GM18858 (cell line): ENCODE measurements at regions not wholly inside any gene's neighbourhood (a gene's known extent, or its start where the extent isn't known, plus 50 kb on each side); places are given as distances from the start of the nearest gene placed in this dataset.
"Not testable (repeated sequence)": the region's sequence is repeated elsewhere in the genome, so short reads cannot be mapped to it uniquely, and the experiment has no call there.

Experiments
- ATAC-seq: cut with Tn5 transposase; IDR thresholded peaks from one replicate; pipeline ENCODE4 v1.9.1; 2021; ENCODE audit not compliant: unreplicated experiment

DNA sequence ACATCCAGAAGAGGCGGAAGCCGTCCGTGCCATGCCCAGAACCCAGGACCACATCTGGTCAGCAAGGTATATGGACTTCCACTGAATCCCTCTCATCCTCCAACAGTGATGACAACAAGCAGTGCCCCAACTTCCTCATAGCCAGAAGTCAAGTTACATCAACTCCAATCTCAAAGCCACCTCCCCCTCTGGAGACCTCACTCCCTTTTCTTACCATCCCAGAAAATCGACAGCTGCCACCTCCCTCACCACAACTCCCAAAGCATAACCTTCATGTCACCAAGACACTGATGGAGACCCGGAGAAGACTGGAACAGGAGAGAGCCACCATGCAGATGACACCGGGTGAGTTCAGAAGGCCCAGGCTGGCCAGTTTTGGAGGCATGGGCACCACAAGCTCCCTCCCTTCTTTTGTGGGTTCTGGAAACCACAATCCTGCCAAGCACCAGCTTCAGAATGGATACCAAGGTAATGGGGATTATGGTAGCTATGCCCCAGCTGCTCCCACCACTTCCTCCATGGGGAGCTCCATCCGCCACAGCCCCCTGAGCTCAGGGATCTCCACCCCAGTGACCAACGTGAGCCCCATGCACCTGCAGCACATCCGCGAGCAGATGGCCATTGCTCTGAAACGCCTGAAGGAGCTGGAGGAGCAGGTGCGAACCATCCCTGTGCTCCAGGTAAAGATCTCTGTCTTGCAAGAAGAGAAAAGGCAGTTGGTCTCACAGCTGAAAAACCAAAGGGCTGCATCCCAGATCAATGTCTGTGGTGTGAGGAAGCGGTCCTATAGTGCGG, 130.3 kb upstream of the DMRT1 start:
- ATAC-seq: no peak

DNA sequence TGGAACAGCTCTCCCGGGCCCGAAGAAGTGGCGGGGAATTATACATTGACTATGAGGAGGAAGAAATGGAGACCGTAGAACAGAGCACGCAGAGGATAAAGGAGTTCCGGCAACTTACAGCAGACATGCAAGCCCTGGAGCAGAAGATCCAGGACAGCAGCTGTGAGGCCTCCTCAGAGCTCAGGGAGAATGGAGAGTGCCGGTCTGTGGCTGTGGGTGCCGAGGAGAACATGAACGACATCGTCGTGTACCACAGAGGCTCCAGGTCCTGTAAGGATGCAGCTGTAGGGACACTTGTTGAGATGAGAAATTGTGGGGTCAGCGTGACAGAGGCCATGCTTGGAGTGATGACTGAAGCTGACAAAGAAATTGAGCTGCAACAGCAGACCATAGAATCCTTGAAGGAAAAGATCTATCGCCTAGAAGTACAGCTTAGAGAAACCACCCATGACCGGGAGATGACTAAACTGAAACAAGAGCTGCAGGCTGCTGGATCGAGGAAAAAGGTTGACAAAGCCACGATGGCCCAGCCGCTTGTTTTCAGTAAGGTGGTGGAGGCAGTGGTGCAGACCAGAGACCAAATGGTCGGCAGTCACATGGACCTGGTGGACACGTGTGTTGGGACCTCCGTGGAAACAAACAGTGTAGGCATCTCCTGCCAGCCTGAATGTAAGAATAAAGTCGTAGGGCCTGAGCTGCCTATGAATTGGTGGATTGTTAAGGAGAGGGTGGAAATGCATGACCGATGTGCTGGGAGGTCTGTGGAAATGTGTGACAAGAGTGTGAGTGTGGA, 129.5 kb upstream of the DMRT1 start:
- ATAC-seq: no peak

GRCh38 chr9:712643-713042, 128.9 kb upstream of the DMRT1 start:
- ATAC-seq: no peak

DNA sequence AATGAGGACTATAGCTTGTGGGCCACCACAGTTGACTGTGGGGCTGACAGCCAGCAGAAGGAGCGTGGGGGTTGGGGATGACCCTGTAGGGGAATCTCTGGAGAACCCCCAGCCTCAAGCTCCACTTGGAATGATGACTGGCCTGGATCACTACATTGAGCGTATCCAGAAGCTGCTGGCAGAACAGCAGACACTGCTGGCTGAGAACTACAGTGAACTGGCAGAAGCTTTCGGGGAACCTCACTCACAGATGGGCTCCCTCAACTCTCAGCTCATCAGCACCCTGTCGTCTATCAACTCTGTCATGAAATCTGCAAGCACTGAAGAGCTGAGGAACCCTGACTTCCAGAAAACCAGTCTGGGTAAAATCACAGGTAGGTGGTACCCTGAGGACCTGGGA, 128.4 kb upstream of the DMRT1 start:
- no peak for ATAC-seq

GRCh38 chr9:714675-715074, 126.8 kb upstream of the DMRT1 start:
- ATAC-seq: no peak

DNA sequence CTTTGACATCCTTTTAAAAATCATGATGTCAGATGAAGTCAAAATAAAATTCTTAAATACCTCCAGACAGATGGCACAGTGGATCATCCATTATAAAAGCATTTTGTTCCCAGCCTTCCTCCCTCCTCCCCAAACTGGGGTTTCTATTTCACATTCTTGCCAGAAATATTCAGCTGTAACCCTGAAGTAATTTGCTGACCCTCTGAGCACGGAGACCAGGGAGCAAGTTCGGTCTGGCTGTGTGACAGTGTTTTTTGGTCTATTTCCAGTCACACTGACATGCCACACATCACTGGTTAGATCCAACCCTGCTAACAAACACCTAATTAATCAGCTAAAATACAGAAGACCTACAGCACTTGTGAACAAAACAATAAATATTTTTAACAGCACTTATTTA, 126.2 kb upstream of the DMRT1 start:
- ATAC-seq: no peak

DNA sequence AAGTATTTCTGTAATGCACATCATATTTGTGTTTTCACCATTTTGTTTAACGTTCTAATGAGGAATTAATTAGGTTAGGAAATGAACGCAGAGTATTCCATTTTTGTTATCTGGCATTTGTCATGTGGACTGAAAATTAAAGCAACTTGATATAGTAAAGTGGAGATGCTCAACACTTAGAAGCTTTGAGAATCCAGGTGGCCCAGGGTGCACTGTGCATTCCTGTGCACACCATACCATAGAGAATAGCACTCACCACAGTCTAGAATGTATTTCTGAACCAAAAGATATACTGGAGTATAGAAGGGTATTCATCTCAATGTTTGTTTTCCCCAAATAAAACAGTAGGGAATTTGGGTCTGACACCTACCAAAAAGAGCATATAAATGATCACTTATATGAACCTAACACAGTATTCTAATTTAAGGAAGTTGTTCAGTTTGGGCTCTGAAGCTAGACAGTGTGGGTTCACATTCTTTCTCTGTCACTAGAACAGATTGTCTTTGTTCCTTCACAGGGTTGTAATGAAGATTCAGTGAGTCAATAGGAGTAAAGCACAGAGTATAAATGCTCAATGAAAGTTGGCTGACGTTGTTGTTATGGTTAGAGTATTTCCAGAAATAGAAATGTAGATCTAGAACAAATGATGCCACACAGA, 125.6 kb upstream of the DMRT1 start:
- no peak for ATAC-seq

- no peak for ATAC-seq
Measured at GRCh38 chr9:717722-718121, 123.8 kb upstream of the DMRT1 start.

DNA sequence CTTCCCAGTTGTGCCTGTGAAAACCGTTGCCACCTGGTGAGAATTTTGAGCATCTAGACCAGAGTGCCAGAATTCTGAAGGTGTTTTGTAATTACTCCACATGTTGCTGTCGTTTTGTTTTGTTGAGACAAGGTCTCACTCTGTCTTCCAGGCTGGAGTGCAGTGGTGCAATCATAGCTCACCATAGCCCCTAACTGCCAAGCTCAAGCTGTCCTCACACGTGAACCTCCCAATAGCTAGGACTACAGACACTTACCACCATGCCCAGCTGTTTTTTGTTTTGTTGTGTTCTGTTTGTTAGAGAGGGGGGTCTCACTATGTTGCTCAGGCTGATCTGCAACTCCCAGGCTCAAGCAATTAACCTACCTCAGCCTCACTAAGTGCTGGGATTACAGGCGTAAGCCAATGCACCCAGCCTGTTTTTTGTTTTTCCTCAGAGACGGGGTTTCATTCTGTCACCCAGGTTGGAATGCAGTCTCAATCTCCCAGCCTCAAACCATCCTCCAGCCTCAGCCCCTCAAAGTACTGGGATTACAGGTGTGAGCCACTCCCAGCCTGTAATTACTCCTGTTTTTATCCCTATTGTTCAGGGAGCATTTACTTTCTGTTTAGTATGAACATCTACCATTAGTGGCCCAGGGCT, 121.1 kb upstream of the DMRT1 start:
- ATAC-seq: no peak

DNA sequence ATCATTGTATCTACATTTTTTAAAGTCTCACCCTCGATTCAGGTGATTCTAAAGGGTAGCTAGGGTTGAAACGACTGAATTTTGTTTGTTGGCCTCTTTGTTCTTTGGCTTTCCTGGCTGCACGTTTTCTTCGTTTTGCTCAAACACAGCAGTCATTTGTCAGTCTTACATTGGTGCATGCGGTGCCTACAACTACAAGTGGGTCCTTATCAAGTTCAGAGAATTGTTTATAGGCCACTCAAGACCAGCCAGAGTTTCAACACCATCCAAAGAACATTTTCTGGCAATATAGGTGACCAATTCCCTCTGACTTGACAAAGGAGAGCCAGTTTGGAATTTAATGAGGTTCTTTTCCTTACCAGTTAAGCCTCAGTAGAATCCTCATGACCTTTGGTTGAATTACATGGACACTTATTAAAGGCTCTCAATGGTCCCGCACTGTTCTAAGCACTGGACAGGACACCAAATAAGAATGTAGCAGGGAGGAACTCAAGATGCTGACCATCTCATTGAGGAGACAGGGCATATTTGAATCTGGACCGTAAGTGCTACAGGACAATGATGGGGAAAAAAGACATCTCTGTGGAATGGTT, 119.0 kb upstream of the DMRT1 start:
- no peak for ATAC-seq

DNA sequence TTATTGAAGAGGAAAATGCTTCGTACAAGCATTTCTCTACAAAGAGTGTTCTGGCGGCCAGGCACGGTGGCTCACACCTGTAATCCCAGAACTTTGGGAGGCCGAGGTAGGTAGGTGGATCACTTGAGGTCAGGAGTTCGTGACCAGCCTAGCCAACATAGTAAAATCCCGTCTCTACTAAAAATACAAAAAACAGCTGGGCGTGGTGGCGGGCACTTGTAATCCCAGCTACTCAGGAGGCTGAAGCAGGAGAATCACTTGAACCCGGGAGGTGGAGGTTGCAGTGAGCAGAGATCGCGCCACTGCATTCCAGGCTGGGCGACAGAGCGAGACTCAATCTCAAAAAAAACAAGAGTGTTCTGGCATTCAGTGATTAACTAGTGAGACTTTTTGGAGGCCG, 117.0 kb upstream of the DMRT1 start:
- ATAC-seq: not testable (repeated sequence)

- no peak for ATAC-seq
Measured at GRCh38 chr9:726005-726404, 115.5 kb upstream of the DMRT1 start.

- no peak for ATAC-seq
Measured at GRCh38 chr9:727767-728166, 113.7 kb upstream of the DMRT1 start.

DNA sequence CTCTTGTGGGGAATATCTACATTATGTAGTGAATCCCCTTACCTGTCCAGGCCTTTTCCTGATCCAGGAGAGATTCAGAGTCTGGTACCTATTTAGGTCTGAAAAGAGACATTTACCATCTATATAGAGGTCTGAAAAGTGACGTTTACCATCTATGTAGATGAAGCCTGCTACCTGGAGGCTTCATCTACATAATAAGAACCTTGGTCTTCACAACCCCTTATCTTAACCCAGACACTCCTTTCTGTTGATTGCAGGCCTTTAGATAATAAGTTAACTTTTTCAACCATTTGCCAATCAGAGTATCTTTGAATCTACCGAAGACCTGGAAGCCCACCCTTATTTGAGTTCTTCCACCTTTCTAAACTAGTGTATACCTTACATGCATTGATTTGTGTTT, 113.0 kb upstream of the DMRT1 start:
- no peak for ATAC-seq

DNA sequence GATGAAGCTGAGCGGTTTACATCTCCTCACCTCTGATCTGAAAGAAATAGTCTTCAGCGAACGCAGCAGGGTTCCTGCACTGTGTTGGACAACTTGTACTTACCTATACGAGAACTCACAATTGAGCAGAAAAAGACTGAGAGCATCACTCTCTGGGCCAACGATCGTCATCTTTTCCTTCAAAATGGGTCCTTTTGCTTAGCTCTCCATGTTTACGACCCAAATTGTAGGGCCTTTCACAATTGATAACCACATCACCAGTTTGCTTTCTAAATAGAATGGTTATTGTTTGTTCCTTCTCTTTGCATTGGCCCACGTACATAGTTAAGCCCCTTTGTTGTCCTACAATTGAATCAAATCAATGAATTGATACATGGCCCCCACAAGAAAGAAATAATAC, 110.0 kb upstream of the DMRT1 start:
- no peak for ATAC-seq

DNA sequence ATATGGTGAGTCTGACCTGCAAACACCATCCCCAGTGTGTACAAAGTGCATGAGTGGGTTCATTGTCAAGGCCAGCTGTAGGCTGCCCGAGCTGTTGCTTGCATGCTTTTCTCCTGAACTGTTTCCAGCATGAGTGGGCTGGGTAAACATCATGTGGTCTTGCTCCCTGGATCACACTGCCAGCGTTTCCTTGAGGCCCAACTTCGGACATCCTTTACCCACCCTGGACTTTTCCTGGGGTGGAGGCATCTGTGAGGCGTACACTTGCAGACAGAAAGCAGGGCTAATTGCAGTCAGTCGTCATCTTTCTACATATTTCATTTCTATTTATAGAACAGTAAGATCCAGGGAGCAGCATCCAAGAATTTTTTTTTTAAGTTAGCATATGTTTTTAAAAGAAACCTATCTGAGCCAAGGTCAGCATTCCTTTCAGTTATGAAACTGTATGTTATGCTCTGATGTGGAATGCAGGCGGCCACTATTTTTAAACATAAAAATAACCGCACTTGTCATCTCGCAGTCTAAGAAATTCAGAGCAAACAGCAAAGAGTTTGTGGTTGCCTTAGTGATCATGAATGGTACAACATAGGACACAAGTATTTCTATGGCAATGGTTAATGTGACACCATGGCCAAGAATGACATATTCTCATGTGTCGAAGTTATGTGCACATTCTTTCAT, 106.5 kb upstream of the DMRT1 start:
- no peak for ATAC-seq

DNA sequence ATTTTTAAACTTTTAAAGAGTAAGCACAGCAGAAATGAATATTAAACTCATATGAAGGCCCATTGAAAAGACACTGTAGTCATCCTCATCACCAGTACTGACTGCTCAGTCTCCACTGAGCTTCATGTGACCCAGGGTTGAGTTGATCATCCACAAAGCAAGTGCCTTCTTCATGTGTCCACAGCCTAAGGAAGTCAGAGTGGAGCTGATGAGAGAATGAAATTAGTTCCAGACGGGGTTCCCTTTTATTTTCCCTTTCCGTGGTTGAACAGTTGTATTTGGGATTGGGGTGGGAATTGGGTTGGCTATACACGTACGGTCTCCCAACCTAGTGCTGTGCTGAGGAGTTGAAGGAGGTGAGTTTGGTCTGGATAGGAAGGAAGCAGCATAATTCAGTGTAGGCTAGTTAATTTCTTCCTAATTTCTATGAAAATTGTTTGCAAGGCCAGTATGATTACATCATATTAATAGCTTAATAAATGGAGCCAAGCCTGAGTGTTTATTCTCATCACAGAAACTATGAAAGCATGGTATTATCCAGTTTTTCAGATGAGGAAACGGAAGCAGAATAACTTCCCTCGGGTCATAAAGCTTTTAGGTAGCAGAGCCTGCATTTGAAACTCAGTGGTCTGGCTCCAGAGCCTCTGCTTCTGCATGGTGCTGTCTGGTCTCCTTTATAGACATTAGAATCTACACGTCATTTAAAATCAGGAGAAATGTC, 103.9 kb upstream of the DMRT1 start:
- ATAC-seq: no peak

- ATAC-seq: no peak
Measured at GRCh38 chr9:738209-738915, 103.1 kb upstream of the DMRT1 start.

GRCh38 chr9:739362-739761, 102.1 kb upstream of the DMRT1 start:
- ATAC-seq: no peak
